ENCODE measurements at regions not wholly inside any gene's neighbourhood (a gene's known extent, or its start where the extent isn't known, plus 50 kb on each side); places are given as distances from the start of the nearest gene placed in this dataset.

DNA sequence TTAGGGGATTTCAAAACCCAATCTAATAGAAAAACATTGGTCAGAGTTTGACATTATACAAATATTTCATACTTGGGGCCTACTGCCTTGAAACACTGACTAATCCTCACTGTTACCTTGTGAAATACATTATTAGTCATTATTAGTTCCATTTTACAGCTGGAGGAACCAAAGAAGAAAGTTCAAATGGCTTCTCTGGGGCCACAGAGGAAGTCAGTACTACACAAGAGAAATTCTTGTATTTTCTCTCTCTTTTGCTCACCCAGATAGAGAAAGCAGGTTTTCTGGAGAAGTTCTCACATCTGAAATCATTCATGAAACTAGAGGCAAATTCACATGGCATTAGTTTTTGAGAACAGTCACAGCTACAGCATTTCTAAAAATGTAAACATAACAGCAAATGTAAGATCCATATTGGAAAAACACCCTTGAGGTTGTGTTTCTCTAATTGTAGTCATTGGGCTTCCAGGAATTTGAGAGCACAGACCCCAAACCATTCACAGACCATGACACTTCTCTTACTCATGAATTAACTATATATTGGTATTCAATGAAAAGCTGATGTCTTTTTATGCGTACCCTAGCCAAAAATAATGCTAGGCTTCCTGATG, 83.0 kb downstream of the LLPH start:
- peak; percentile 69 for DNase-seq (ENCODE audit: low read depth)
- TF ChIP-seq, protein P1, sequence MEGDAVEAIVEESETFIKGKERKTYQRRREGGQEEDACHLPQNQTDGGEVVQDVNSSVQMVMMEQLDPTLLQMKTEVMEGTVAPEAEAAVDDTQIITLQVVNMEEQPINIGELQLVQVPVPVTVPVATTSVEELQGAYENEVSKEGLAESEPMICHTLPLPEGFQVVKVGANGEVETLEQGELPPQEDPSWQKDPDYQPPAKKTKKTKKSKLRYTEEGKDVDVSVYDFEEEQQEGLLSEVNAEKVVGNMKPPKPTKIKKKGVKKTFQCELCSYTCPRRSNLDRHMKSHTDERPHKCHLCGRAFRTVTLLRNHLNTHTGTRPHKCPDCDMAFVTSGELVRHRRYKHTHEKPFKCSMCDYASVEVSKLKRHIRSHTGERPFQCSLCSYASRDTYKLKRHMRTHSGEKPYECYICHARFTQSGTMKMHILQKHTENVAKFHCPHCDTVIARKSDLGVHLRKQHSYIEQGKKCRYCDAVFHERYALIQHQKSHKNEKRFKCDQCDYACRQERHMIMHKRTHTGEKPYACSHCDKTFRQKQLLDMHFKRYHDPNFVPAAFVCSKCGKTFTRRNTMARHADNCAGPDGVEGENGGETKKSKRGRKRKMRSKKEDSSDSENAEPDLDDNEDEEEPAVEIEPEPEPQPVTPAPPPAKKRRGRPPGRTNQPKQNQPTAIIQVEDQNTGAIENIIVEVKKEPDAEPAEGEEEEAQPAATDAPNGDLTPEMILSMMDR (IDR thresholded peaks at IDR 0.05; ENCODE audit: low read depth, low read length, missing control alignments), result no peak
- H3K4me3 ChIP-seq (ENCODE audit: low read depth, low read length), result no peak overlapping the region

DNA sequence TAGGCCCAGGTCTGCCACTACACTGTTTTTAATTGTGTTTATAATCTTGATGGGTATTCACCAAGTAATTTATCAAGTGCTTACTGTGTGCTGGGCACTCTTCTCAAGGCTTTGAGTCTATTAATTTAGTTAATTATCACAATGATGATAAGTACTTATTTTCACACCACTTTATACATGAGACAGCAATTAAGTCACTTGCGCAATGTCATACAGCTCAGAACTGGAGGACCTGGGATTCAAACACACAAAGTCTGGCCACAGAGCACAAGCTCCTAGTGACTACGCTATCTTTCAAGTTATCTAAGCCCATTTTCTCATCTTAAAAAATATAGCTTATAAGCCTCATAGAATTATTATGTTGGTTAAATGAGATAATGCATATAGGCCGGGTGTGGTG, 85.0 kb downstream of the LLPH start:
- H3K4me3 ChIP-seq (ENCODE audit: low read depth, low read length), result no peak overlapping the region
- TF ChIP-seq, protein P1 (IDR thresholded peaks at IDR 0.05; ENCODE audit: low read depth, low read length, missing control alignments), result no peak
- no peak for DNase-seq (ENCODE audit: low read depth)

DNA sequence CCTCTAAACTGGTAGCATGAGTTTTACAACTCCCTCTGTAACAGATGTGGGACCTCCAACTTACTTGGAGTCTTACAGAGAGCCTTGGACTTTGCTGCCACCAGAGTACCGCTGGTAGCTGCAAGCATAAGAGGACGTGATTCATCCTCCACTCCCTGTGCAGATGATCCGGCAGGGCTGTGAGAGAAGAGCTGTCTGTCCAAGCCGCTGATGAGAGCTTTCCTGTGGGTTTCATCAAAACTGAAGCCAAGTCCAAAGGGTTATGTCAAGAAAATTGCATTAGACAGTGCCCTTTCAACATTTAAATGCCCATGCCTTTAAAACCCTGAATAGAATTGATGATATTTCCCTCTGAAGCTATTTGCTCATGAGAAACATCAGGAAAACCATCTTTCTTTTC, 85.8 kb downstream of the LLPH start:
- TF ChIP-seq, protein P1 (IDR thresholded peaks at IDR 0.05; ENCODE audit: low read depth, low read length, missing control alignments), result no peak
- no peak overlapping the region for H3K4me3 ChIP-seq (ENCODE audit: low read depth, low read length)
- no peak for DNase-seq (ENCODE audit: low read depth)

DNA sequence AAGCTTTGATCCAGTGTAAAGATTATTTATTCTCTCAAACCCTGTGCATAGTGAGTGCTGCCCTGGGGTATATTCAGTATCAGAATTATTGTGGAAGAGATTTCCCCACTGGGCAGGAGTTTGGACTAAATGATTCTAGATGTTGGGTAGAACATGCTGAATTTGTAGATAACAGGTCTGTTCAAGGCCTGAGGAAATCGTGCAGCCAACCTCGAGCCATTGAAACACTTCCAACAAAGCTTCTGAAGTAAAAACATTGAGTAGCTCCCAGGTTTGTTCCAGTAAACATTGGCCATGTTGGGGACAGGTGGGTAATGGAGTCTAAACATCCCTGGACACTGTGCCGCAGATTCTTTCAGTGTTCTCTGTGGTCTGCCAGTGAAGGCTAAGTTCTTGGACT, 87.5 kb downstream of the LLPH start:
- no peak for DNase-seq (ENCODE audit: low read depth)
- no peak overlapping the region for H3K4me3 ChIP-seq (ENCODE audit: low read depth, low read length)
- TF ChIP-seq, protein P1 (IDR thresholded peaks at IDR 0.05; ENCODE audit: low read depth, low read length, missing control alignments), result no peak

DNA sequence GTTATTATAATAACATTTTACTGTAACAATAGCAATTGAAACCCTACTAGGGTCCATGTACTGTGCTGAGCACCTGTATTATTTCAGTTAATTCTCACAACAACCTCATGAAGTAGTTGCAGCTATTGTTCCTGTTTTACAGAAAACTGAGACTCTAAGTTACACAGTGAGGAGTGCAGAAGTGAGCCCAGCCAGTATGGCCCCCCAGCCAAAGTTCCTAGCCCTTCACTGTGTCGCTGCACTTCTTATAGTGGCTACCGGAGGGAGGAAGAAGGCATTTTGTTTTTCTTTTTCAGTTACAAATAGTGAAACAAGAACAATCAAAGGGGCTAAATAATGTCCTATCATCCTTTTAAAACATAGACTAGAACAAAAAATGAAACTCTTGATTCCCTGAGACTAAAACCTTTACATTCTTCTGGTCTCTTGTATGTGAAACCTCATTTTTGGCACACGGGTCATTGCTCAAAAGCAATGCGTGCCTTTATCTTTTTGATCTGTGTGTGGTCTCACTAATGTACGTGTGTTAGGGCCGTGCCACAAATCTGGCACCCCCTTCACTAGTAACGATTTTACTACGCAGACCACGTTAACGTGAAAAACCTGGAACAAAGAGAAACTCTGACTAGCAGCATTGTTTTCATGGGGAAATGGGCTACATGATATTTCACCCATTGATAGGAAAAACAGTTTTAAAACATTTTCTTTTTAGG, 88.7 kb downstream of the LLPH start:
- TF ChIP-seq, protein P1 (IDR thresholded peaks at IDR 0.05; ENCODE audit: low read depth, low read length, missing control alignments), result no peak
- DNase-seq (ENCODE audit: low read depth), result no peak
- H3K4me3 ChIP-seq (ENCODE audit: low read depth, low read length), result no peak overlapping the region

DNA sequence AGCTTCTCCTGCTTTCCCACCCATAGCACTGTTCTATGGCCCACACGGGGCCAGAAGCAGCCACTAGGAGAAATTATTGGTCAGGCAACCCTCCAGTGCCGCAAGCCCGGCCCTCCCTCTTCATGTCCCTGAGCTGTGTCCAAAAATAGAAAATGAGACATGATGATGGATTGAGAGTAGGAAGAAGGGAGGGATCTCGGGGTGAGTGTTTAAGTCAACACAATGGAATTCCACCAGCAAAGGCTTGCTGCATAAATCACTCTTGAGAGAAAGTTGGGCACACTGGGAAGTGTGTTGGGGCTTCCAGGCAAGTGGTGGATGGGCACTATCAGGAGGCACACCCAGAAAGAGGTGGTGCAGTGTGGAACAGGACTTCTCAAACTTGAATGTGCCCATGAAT, 94.2 kb downstream of the LLPH start:
- H3K4me3 ChIP-seq (ENCODE audit: low read depth, low read length), result no peak overlapping the region
- TF ChIP-seq, protein P1 (IDR thresholded peaks at IDR 0.05; ENCODE audit: low read depth, low read length, missing control alignments), result no peak
- no peak for DNase-seq (ENCODE audit: low read depth)

All from GM12864 (cell line).